Left lung (tissue), 4 donors: ENCODE measurements at regions not wholly inside any gene's neighbourhood (a gene's known extent, or its start where the extent isn't known, plus 50 kb on each side); places are given as distances from the start of the nearest gene placed in this dataset.

Experiments used
- ATAC-seq: fragments of 200-7000 bp; cut with Tn5 transposase; one replicate; pipeline ENCODE4 v1.9.1; 2020; ENCODE audit warnings: moderate library complexity
- DNase-seq, 4 donors: peaks; one replicate each; pipeline ENCODE4 v3.0.0-alpha.2; 2013 to 2020
- H3K27ac ChIP-seq, 2 donors: fragments of 200-600 bp; sonication (generic) in 1 of 2; one replicate each; pipeline versions ENCODE4 v1.5.0 to v1.8.0; 2020 to 2021
- H3K27me3 ChIP-seq, 2 donors: fragments of 200-600 bp; sonication (generic) in 1 of 2; one replicate each; pipeline versions ENCODE4 v1.5.0 to v1.8.0; 2020 to 2021
- H3K36me3 ChIP-seq, 2 donors: fragments of 200-600 bp; sonication (generic) in 1 of 2; one replicate each; pipeline versions ENCODE4 v1.5.0 to v1.8.0; 2020 to 2021
- H3K4me1 ChIP-seq, 2 donors: fragments of 200-600 bp; one replicate each; pipeline ENCODE4 v1.8.0; 2021
- H3K4me3 ChIP-seq, 2 donors: fragments of 200-600 bp; sonication (generic) in 1 of 2; one replicate each; pipeline versions ENCODE4 v1.5.0 to v1.8.0; 2020 to 2021; ENCODE audit warnings: mild to moderate bottlenecking in 1 of 2
- H3K9me3 ChIP-seq, 2 donors: fragments of 200-600 bp; sonication (generic) in 1 of 2; one replicate each; pipeline versions ENCODE4 v1.5.0 to v1.8.0; 2020 to 2021
- CTCF ChIP-seq, 2 donors: fragments of 200-600 bp; sonication (generic) in 1 of 2; IDR thresholded peaks; one replicate each; pipeline versions ENCODE4 v1.5.0 to v1.8.0; 2021; ENCODE audit warnings: antibody characterized with exemption in 2 of 2
- intact Hi-C, 2 donors: fragments of 100-400 bp; cut with DNase I; formaldehyde crosslinking; loops; one replicate each; pipeline versions ENCODE4 v1.11.2 to v1.14.2; 2022
- donor health status: DM: no; HTN: yes; CAD: no.
- donor health status: DM: no; HTN: no; CAD: no.

- Histone ChIP-seq H3K4me1 (no peaks in the 10 kb centered on the region), H3K4me3 (no peak overlapping the region), H3K27me3 (no peaks in the 10 kb centered on the region), H3K27ac (no peak overlapping the region), H3K36me3 (no peaks in the 10 kb centered on the region), H3K9me3 (no peaks in the 10 kb centered on the region)
- TF ChIP-seq CTCF (IDR thresholded peaks at IDR 0.05), result no peak
- ATAC-seq, result no peak
- no peak for DNase-seq
- intact Hi-C loops, result no loop called here
Measured at GRCh38 chr18:73653827-73654226, 493.8 kb downstream of the FBXO15 start.

- Histone ChIP-seq H3K9me3 (no peaks in the 10 kb centered on the region), H3K36me3 (no peaks in the 10 kb centered on the region), H3K4me3 (no peak overlapping the region), H3K4me1 (no peaks in the 10 kb centered on the region), H3K27me3 (no peaks in the 10 kb centered on the region), H3K27ac (no peak overlapping the region)
- DNase-seq (no peak), ATAC-seq (no peak)
- no peak for TF ChIP-seq CTCF (IDR thresholded peaks at IDR 0.05)
- intact Hi-C loops, result no loop called here
Measured at GRCh38 chr18:73653251-73653650, 494.4 kb downstream of the FBXO15 start.

- H3K27ac ChIP-seq, result no peak overlapping the region
- H3K4me1 ChIP-seq, result no peaks in the 10 kb centered on the region
- ATAC-seq, result no peak
- H3K36me3 ChIP-seq, result no peaks in the 10 kb centered on the region
- intact Hi-C loops, result no loop called here
- DNase-seq, result no peak
- TF ChIP-seq CTCF (IDR thresholded peaks at IDR 0.05), result no peak
- no peaks in the 10 kb centered on the region for H3K27me3 ChIP-seq
- no peaks in the 10 kb centered on the region for H3K9me3 ChIP-seq
- H3K4me3 ChIP-seq, result no peak overlapping the region
Measured at GRCh38 chr18:73647391-73647790, 500.2 kb downstream of the FBXO15 start.

GRCh38 chr18:73646772-73647171 is 500.9 kb downstream of the FBXO15 start:
- no peak overlapping the region for H3K27ac ChIP-seq
- intact Hi-C loops, result no loop called here
- H3K4me3 ChIP-seq, result no peak overlapping the region
- H3K9me3 ChIP-seq, result no peaks in the 10 kb centered on the region
- no peaks in the 10 kb centered on the region for H3K36me3 ChIP-seq
- ATAC-seq (no peak), DNase-seq (no peak)
- TF ChIP-seq CTCF (IDR thresholded peaks at IDR 0.05), result no peak
- no peaks in the 10 kb centered on the region for H3K4me1 ChIP-seq
- H3K27me3 ChIP-seq, result no peaks in the 10 kb centered on the region

- no peak for DNase-seq
- ATAC-seq, result no peak
- Histone ChIP-seq H3K27ac (no peak overlapping the region), H3K27me3 (no peaks in the 10 kb centered on the region), H3K36me3 (no peaks in the 10 kb centered on the region), H3K4me3 (no peak overlapping the region), H3K9me3 (no peaks in the 10 kb centered on the region), H3K4me1 (no peaks in the 10 kb centered on the region)
- intact Hi-C loops, result no loop called here
- no peak for TF ChIP-seq CTCF (IDR thresholded peaks at IDR 0.05)
Measured at GRCh38 chr18:73646196-73646595, 501.4 kb downstream of the FBXO15 start.
